ENCODE measurements at regions not wholly inside any gene's neighbourhood (a gene's known extent, or its start where the extent isn't known, plus 50 kb on each side); places are given as distances from the start of the nearest gene placed in this dataset.

DNA sequence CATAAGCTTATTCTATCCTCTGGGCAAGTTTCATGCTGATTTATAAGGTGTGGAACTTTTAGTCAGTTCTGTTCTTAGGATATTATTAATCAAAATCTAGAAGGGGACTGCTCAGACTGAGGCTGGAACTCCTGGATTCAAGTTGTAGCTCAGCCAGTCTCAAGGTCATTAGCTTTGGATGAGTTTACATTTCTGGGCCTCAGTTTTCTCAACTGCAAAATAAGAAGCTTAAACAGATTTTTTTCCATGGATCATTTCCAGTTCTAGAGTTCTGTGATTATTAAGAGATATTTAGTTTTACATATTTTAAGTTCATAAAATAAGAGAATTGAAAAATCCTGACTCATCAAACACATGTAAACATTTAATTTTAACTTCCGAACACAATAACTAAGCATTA lies 442.5 kb upstream of the PKDCC start:
- TF ChIP-seq, protein P1, sequence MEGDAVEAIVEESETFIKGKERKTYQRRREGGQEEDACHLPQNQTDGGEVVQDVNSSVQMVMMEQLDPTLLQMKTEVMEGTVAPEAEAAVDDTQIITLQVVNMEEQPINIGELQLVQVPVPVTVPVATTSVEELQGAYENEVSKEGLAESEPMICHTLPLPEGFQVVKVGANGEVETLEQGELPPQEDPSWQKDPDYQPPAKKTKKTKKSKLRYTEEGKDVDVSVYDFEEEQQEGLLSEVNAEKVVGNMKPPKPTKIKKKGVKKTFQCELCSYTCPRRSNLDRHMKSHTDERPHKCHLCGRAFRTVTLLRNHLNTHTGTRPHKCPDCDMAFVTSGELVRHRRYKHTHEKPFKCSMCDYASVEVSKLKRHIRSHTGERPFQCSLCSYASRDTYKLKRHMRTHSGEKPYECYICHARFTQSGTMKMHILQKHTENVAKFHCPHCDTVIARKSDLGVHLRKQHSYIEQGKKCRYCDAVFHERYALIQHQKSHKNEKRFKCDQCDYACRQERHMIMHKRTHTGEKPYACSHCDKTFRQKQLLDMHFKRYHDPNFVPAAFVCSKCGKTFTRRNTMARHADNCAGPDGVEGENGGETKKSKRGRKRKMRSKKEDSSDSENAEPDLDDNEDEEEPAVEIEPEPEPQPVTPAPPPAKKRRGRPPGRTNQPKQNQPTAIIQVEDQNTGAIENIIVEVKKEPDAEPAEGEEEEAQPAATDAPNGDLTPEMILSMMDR (IDR thresholded peaks at IDR 0.05) = no peak
- TF ChIP-seq, protein P2, sequence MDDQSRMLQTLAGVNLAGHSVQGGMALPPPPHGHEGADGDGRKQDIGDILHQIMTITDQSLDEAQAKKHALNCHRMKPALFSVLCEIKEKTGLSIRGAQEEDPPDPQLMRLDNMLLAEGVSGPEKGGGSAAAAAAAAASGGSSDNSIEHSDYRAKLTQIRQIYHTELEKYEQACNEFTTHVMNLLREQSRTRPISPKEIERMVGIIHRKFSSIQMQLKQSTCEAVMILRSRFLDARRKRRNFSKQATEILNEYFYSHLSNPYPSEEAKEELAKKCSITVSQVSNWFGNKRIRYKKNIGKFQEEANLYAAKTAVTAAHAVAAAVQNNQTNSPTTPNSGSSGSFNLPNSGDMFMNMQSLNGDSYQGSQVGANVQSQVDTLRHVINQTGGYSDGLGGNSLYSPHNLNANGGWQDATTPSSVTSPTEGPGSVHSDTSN (IDR thresholded peaks at IDR 0.05) = no peak
- no peak for TF ChIP-seq POLR2A (IDR thresholded peaks at IDR 0.05; ENCODE audit: low read length)
- no peak for TF ChIP-seq CBX2 (IDR thresholded peaks at IDR 0.05; ENCODE audit: borderline replicate concordance, low read depth)
- TF ChIP-seq RAD21 (conservative IDR thresholded peaks at IDR 0.05 in 1 of 2, IDR thresholded peaks at IDR 0.05 in 1 of 2) = no peak

Data from A549 (cell line).